ENCODE measurements at regions not wholly inside any gene's neighbourhood (a gene's known extent, or its start where the extent isn't known, plus 50 kb on each side); places are given as distances from the start of the nearest gene placed in this dataset.
A peak's percentile ranks its signal among the peaks of the same experiment; 100 is the strongest.

GRCh38 chr1:68889471-68889870 lies 392.6 kb upstream of the DEPDC1 start:
- H3K4me3 ChIP-seq = no peak overlapping the region
- DNase-seq (ENCODE audit: low spot score) = no peak
- TF ChIP-seq CTCF (IDR thresholded peaks at IDR 0.05) = no peak

GRCh38 chr1:68890736-68891135 lies 393.9 kb upstream of the DEPDC1 start:
- H3K27ac ChIP-seq = no peak overlapping the region
- no peak for TF ChIP-seq CTCF (IDR thresholded peaks at IDR 0.05)
- no peak for DNase-seq (ENCODE audit: low spot score)
- no peak overlapping the region for H3K4me3 ChIP-seq

More at GRCh38 chr1:68889471-68889870, 392.6 kb upstream of the DEPDC1 start:
- H3K27ac ChIP-seq = no peak overlapping the region

- DNase-seq (ENCODE audit: low spot score) = no peak
- no peak for TF ChIP-seq CTCF (IDR thresholded peaks at IDR 0.05)
- no peak overlapping the region for H3K4me3 ChIP-seq
- no peak overlapping the region for H3K27ac ChIP-seq
Measured at GRCh38 chr1:68904477-68904876, 407.6 kb upstream of the DEPDC1 start.

- no peak overlapping the region for H3K4me3 ChIP-seq
- DNase-seq (ENCODE audit: low spot score) = no peak
- no peak for TF ChIP-seq CTCF (IDR thresholded peaks at IDR 0.05)
- H3K27ac ChIP-seq = no peak overlapping the region
Measured at GRCh38 chr1:68906431-68906830, 409.5 kb upstream of the DEPDC1 start.

- Histone ChIP-seq H3K27ac (no peak overlapping the region), H3K4me3 (no peak overlapping the region)
- TF ChIP-seq CTCF (IDR thresholded peaks at IDR 0.05) = no peak
- DNase-seq (ENCODE audit: low spot score) = no peak
Measured at GRCh38 chr1:68907491-68907890, 410.6 kb upstream of the DEPDC1 start.

GRCh38 chr1:68908316-68908715 lies 411.4 kb upstream of the DEPDC1 start:
- Histone ChIP-seq H3K27ac (no peak overlapping the region), H3K4me3 (no peak overlapping the region)
- no peak for DNase-seq (ENCODE audit: low spot score)
- TF ChIP-seq CTCF (IDR thresholded peaks at IDR 0.05) = no peak

GRCh38 chr1:68916221-68916902 lies 419.5 kb upstream of the DEPDC1 start:
- no peak for DNase-seq (ENCODE audit: low spot score)
- Histone ChIP-seq H3K4me3 (no peak overlapping the region), H3K27ac (peak overlapping the region; percentile 47 to 54)
- no peak for TF ChIP-seq CTCF (IDR thresholded peaks at IDR 0.05)
